WI38 (cell line): ENCODE measurements at regions not wholly inside any gene's neighbourhood (a gene's known extent, or its start where the extent isn't known, plus 50 kb on each side); places are given as distances from the start of the nearest gene placed in this dataset.

Experiments
- H3K4me3 ChIP-seq: 2 replicates; pipeline ENCODE4 v1.5.1; 2011; ENCODE audit warnings: low read depth, mild to moderate bottlenecking, control low read depth, low read length
- CTCF ChIP-seq: IDR thresholded peaks from 2 replicates; pipeline ENCODE4 v1.5.1; 2012; ENCODE audit warnings: low read depth, mild to moderate bottlenecking, control low read depth, low read length

DNA sequence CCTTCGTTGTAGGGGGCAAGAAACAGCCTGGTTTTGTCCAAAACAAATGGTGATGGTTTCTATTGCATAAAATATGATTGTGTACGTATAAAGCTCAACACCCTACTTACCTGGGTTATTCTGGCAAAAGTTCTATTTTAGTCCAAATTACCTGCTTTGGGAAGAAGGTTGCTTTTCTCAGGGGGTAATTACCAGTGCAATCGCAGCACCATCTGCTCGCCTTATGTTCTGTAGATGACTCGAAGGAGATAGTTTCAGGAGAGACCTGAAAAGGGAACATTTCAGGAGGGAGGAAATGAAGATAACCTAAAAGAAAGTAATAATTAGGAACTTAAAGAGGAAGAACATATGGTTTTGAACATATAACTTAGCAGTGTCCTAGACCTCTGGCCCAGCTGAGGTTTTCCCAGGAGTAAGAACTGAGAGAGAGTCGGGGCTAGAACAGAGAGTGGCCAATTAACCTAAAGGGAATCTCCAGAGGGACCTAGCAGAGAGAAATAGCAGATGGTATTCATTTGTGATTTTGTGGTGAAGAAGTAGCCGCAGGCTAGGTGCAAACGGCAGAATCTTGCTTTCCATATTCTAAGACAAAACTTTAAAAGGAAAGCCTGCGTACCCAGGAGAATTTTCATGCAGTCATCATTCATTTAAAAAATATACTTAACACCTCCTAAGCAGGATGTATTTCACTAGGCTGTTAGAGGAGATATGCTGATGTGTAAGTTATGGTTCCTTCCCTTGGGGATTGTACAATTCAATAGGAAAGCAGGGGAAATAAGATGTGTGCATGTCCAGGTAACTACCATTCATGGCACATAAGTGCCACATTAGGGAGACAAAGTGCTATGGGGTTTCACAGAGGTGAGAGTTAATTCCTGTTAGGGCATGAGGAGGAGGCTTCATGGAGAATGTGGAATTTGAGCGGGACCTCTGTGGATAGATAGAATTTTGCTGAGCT lies 113.0 kb upstream of the SLC10A2 start:
- H3K4me3 ChIP-seq = no peak overlapping the region
- no peak for TF ChIP-seq CTCF

- no peak for TF ChIP-seq CTCF
- no peak overlapping the region for H3K4me3 ChIP-seq
Observed at GRCh38 chr13:103174966-103175365, 108.7 kb upstream of the SLC10A2 start.

DNA sequence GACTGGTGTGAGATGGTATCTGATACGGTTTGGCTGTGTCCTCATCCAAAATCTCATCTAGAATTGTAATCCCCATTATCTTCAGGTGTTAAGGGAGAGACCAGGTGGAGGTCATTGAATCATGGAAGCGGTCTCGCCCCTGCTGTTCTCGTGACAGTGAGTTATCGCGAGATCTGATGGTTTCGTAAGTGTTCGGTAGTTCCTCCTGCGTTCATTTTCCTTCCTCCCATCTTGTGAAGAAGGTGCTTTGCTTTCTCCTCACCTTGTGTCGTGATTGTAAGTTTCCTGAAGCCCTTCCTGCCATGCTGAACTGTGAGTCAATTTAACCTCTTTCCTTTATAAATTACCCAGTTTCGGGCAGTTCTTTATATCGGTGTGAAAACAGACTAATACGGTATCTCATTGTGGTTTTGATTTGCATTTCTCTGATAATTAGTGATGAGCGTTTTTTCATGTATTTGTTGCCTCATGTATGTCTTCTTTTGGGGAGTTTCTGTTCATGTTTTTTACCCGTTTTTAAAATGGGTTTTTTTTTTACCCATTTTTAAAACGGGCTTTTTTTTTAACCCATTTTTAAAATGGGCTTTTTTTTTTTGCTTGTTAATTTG lies 102.8 kb upstream of the SLC10A2 start:
- H3K4me3 ChIP-seq = no peak overlapping the region
- no peak for TF ChIP-seq CTCF

GRCh38 chr13:103164251-103164650 lies 98.0 kb upstream of the SLC10A2 start:
- no peak overlapping the region for H3K4me3 ChIP-seq
- no peak for TF ChIP-seq CTCF

- TF ChIP-seq CTCF = no peak
- H3K4me3 ChIP-seq = no peak overlapping the region
Observed at GRCh38 chr13:103161476-103161875, 95.3 kb upstream of the SLC10A2 start.

DNA sequence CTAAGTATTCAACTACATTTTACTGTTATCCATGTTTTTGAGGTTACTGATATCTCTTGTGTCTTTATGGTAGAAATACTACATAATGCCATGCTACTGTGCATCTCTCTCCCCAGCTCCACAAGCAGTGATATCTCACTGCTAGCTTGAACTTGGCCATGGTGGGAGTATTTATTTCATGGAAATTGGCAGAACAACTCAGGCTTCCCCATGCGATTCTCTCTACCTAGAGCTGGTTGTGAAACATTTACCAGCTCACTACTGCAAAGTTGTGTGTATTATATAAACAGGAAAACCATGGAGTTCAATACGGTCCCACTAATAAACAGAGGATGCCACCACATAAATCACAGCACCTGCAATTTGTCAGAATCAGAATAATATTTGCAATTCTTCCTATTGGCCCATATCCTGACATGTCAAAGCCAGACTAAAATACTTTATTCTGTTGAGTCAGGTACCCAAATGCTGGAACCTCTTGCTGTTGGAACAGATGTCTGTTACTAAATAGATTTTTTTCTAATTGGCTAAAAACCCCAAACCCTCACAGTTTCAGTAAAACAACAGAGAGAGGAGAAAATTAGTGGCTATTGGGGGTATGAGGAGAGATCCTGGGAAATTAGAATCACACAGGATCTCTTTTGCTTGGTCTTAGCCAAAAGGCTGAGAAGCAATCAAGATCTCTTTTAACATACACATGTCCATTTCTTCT lies 91.4 kb upstream of the SLC10A2 start:
- no peak overlapping the region for H3K4me3 ChIP-seq
- TF ChIP-seq CTCF = no peak
